ENCODE measurements at regions not wholly inside any gene's neighbourhood (a gene's known extent, or its start where the extent isn't known, plus 50 kb on each side); places are given as distances from the start of the nearest gene placed in this dataset.

DNA sequence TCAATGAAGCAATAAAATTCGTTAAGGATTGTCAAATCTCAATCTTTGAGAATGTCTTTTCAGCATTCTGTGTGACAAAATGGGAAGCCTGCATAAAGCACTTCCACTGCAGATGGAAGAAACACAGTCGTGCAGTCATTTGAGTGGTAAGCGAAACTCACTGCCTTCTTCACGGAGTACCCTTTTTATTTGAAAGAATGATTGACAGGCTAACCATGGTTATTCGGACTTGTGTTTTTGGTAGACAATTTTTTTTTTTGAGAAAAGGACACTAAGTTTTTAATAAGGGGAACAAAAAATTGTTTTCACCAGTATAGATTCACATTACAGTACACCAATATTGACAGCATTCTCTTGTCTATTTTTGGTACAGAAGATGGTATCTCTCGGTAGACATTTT, 86.9 kb upstream of the MSX1 start:
- DNase-seq, result no peak

DNA sequence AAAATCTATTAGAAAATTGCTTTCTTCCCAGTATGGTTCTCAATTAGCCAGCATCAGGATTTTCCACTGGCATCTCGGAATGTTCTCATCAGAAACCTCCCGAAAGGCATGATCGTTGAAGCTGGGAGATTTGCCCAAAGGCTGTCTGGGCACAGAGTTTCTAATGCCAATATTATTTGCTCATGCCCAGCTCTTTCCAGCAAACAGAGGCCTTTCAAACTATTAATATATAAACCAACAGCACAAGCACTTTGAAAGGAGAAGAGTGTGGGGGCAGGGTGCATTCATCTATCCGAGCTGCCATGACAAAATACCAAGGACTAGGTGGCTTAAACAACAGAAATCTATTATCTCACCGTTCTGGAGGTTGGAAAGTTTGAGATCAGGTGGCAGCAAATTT, 88.3 kb upstream of the MSX1 start:
- DNase-seq, result no peak

DNA sequence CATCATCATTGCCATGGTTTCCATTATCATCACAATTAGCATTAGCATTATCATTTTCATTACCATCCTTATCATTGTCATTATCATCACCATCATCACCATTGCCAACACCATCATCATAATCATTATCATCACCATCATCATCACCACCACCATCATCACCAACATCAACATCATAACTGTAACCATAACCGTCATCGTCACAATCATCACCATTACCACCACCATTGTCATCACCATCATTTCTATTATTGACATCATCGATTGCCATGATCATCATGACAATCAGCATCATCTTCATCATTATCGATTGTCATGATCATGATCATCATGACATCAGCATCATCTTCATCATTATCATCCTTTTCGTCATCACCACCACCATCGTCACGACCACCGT, 88.9 kb upstream of the MSX1 start:
- DNase-seq, result no peak

DNA sequence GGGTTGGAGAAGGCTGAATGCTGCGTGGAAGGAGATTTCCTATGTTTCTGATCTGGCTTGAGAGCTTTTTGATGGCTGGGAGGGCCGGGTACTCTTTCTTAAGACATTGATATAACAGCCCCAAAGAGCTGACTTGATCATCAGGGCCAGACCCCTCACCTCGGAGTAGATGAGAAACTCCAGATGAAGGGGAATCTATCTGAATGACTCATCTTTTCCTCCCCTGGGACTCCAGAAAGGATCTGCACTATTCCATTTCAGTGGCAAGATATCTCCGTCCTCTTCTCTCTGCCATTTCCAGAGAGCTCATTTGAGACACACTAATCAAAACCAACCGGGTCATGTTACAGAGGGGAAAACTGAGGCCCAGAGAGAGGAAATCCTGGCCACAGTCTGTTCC, 92.9 kb upstream of the MSX1 start:
- DNase-seq, result no peak

DNA sequence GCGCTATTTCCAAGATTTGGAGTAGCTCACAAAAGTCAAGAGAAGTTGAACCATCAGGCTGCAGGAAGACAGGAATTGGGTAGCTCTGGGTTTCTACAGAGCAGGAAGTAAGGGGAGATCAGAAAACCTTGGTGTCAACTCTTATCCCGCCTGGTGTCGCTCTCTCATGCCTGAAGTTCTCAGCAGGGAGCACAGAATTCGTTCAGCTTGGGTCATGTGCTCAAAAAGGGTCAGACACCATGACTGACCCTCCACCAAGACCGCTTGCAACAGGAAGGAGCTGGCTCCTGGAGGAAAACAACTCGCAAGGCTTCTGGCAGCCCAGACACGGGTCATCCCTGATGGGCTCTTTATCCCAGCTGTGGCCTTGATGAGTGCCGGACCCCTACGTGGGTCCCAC, 93.7 kb upstream of the MSX1 start:
- DNase-seq, result no peak

DNA sequence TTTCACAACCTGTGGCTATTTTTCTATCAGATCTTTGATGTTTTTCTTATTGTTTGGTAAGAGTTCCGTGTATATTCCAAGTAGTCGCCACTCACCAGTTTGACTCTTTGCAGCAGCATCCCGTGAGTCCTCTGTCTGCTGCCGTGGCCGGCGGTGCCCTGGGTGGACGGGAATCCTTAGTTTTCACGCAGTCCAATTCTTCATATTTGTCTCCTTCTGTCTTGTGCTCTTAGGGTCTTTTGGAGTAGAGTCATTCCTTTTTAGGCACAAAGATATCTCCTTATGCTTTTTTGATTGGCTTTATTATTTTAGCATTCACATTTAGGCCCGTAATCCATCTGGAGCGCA, 94.9 kb upstream of the MSX1 start:
- no peak for DNase-seq

DNA sequence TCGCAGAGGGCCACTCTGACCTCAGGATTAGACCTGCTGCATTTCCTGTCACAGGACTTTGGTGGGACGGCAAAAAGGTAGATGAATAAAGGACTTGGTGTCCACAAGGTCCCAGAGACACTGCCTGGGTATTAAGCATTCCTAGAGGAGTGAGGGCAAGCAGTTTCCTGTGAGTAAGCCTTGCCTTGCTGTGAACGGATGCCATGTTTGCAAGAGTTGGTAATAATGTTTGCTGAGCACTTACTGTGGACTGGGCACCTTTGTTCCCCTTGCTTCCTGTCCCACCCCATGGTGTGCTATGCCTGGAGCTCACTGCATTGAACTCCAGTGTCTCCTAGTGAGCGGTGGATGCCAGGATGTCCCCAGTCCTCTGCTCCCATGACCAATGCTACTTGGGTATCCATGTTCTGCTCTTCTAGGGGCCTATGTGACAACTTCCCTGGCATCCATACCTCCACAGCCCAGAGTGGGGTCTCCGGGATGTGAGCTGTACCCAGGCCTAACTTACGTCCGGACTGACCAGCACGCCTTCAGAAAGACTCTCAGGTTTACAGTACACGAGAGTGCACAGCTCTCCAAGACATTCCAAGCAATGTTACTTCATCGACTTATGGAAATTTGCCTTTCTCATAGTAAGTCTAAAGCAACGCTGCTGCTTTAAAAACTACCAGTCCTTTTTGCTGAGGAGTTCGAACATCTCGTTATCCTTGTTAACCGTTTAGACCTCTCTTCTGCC, 95.5 kb upstream of the MSX1 start:
- DNase-seq, result no peak

DNA sequence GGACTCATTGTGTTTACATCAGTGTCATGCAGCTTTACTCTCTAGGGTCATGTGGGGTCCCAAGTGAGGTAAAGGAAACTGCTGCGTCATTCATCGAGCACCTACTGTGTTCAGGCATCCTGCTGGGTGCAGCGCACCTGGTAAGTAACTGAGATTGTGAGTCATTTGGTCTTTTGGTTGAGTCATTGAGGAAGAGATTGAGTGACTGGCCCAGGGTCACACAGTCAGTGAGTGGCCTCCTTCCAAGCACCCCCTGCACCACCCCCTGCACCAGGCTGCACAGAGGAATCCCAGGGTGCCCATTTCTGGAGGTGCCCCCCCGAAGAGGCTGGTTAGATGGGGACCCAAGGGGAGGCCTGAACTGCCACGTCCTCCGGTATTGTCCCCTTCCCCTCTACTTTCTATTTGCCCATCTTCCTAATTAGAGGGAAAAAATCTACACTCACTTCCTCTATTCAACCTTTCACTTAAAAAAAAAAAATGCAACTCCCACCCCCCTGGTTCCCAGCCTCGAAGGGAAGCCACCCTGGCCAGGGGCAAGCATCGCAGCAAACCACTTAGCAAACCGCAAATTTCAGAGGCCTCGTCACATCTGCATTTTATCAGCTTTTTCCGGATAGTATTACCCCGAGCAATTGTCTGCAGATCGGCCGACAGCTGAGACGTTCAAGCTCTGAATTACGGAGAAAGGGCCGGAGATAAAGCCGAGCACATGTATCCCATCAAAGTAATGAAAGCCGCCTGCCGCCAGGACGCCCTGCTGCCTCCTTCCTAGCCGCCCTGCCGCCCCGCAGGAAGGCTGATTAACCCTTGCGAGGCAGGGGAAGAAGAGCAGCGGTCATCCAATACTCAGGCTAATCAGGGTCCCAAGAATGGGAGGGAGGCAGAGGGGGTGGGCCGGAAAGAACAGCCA, 96.3 kb upstream of the MSX1 start:
- peak; percentile 39 for DNase-seq

DNA sequence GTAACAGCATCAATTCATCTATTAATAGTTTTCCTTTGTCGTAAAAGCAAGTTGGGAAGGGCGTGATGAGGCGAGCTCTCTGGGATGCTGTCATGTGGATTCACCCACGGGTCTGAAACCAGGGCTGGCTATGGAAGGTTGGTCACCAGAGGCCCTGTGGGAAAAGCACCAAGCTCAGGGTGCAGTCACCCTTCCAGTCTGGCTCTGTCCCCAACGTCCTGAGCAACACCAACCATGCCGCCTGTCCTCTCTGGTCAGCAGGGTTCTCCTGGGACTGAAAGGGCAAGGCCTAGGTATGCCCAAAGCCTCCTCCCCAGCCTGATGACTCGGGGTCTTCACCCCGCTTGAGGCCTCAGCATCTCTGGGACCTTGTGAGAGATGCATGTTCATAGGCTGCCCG, 97.2 kb upstream of the MSX1 start:
- DNase-seq, result no peak

DNA sequence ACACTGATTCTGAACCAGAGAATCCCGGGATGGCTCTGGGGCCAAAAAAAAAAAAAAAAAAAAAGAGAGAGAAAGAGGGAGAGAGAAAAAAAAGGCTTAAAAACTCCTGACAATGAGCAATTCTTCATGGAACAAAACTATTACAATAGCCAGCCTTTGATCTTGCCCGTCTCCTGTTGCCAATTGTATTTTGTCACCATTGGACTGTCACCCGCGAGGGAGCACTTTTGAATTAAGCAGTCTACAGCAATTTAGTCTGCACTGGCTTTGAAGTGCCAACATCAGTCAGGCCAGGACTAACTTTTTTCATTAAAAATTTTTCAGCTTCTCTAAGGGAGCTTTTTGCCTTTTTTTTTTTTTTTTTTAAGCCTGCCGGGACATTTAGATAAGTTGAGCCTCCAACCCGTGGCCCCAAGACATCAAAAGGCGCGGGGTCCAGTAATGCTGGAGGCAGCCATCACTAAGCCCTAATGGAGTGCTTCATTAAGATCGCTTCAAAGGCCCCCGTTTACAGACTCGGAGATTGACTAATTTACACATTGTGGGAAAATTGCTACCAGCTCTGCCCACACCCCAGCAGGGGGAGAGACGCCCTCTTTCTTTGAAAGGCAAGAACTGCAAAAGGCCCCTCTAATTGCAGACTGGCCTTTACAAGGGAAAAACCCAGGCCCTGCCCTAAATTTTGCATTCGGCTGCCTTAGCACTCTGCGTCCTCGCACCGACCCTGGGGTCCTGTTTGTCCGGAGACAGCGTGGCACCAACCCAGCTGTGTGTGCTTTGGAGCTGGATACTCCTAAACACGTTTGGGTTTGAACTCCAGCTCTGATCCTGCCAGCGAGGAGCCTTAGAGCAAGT, 98.1 kb upstream of the MSX1 start:
- no peak for DNase-seq

DNA sequence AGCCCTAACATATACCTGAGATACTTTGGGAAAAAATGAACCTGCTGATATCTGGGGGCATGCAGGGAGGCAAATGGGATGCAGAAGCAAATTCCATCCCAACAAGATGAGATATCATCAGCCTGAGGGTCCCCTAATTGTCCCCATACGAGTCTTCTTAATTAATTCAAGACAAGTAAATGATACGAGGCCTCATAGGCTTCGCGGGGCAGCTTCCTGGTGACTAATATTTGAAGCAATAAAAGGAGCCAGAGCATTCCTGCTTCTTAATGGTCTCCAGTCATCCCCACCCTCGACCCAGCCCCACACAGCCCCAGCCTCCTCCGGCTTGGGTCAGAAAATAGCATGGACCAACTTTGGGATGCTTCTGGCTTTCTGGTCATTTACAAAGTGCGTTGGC, 99.6 kb upstream of the MSX1 start:
- DNase-seq, result no peak

DNA sequence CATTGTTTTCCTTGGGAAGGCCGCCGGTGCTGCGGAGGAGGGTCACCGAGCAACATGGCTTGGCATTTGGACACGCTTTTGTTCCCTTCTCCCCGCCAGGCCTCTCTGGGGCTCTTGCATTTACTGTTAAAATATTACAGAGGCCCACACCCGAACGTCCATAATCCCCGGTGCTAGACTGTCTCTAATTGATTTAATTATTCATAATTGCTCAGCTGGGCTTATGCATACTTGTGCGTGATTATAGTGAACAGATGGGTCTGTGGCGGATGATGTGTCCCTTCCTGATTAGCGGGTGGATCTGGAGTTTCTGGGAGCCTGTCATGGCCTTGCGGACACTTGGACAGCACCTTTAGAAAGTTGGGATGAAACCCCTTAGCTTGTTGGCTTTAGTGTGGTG, 100.2 kb upstream of the MSX1 start:
- DNase-seq, result no peak

DNA sequence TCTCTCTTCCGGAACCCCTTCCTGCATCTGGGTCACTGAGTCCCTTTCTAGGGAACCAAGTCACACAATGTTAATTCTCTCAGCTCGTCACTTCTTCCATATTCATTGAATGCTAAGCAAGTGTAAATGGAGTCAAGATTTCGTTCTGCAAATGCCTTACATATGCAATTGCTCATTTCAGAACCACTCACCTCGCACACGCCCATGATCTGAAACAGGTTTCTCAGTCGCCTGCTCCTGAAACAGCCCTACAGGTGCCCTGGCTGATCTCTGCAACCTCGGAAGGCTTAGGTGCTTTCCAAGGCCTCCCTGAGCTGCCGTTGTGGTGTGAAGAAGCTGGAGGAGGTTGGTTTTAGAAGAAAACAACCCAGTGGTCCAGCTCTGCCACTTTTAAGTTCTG, 100.8 kb upstream of the MSX1 start:
- DNase-seq, result no peak

DNA sequence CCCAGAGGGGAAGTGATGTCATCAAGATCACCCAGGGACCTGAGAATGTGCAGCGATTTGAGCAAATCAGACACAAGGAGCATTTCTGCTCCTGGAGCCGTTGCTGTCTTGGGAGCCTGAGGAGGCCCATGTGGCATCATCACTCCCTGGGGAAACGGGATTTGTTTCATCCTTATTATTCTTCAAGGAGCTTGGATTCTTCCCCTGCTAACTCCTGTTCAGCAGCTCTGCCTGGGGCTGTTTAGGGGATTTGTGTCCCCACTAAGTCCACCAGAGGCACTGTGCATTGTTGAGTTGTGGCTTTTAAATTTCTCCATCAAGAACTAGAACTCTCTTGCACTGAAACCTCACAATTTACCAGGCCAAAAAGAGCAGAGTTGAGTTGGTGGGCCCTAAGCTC, 104.2 kb upstream of the MSX1 start:
- DNase-seq, result no peak

DNA sequence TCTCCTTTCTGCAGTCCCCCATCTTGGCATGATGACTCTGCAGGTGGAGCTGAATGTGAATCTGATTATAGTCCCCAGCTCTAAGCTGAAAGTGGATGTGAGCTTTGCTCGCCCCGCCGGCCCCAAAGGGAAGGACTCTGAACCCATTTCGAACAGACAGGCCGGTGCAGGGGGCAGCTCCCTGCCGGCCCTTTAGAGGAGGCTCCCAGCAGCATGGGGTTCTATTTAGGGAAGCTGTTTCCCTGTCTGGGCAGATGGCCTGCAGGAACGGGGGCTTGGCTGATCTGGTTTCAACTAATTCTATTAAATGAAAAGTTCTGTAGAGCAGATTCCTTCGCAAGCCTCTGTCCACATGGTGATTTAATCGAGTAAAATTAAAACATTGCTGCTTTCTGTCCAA, 104.8 kb upstream of the MSX1 start:
- peak; percentile 33 for DNase-seq

DNA sequence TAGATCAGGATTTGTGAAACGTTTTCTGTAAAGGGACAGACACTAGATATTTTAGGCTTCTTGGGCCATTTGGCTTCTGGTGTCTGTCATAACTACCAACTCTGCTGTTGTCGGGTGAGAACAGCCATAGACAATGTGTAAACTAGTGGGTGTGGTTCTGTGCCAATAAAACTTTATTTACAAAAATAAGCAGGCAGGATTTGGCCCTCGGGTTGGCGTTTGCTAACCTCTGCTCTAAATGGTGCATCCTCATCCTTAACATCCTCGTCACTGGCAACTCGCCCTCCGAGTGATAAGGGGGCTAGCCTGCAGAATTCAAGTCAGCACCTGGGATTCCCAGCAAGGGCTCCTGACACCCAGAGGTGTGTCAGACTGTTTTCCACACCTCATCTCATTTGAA, 105.8 kb upstream of the MSX1 start:
- no peak for DNase-seq

DNA sequence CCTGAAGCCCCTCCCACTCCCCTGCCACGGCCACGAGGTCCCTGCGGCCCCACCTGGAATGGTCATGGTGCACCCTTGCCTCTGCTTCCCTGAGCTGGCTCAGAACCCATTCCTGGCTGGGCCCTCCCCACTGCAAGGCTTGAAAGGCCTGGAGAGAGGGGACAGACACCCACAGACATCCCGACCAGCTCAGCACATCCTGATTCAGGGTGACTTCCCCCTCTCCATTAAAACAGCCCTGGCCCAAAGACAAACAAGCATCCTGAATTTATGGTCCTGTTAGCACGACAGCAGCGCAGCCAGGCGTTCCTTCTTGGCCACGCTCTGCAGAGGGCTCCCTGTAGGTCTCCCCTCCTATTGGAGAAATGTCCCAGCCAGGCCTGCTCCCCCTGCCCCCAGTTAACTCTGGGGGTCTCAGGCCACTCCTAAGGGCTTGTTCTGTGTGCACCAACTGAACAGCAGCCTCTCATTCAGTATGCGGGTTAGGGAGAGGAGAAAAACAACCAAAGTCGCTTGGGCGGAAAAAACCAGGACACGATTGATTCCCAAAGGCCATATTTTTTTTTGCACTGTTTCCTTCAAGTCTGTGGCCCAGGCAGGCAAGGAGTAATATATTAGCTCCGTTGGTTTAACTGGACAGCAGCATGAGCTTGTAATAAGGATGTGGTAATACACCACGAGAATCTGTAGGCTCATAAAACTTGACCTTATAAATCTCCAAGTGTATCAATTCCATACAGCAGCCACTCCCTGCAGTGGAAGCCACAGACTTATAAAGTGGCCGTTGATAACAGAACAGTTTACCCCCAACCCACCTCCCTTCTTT, 106.7 kb upstream of the MSX1 start:
- DNase-seq, result no peak

DNA sequence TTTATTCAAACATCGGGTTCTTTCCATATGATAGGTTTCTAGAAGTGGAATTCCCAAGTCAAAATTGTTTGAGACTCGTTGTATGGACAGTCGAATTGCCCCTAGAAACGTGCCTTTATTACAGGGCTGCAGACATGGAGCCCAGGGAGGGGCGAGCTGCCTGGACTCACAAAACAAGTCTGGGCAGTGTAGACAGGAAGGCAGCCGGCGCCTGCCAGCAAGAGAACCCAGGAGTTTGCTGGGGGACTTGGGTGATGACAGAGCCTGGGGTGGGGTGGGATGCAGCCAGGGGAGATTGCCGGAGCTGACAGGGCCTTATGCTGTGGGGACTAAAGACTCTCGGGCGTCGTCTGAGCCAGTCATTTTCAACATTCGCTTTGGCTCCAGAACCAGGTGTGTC, 107.4 kb upstream of the MSX1 start:
- DNase-seq, result no peak

DNA sequence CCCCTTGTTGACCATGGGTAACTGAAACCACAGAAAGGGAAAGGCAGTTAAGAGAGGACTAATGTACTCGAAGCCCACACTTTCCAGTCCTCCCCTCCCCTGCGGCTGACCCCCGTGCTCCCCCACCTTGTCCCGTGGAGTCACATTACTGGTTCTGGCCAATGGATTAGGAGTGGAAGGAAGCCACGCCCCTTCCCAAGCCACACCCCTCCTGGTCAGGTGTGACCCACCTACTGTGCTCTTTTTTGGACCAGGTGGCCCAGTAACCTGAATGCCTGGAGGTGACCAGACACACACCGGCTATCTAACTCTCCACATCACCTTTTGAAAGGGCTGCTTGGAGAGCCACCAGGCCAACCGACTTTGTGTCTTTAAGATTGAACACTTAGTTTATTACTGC, 109.3 kb upstream of the MSX1 start:
- no peak for DNase-seq

DNA sequence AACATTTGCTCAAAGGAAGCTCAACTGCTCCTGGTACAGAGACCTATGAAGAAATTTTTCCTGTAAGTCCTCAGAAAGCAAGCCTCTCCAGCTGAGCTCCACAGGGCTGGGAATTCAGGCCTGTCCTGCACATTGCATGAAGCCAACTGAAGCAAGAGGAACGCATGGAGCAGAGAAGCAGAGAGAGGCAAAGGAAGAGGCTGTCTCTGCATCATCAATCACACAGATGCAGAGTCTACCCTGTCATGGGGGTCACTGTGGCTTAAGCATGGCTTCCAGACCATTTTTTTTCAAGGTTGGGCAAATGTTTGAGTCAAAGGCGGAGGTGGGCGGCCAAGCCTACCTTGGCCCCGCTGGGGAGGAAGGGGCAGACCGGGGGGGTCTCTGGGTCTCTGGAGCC, 110.3 kb upstream of the MSX1 start:
- DNase-seq, result no peak

DNA sequence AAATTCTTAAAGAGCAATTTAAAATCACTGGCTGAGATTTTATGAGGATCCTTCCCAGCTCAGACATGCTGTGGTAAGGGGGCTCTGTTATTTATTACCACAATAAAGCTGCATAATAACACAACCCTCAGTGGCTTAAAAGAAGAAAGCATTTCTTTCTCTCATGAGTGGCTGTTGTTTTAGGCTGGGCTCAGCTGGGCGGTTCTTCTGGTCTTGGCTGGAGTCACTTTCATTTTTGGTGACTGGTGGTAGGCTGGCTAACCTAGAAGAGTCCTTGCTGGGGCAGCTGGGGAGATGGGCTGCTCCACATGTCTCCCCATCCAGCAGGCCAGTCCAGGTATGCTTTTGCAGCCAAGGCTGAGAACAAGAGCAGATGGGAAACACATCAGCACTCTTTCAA, 113.0 kb upstream of the MSX1 start:
- DNase-seq, result no peak

DNA sequence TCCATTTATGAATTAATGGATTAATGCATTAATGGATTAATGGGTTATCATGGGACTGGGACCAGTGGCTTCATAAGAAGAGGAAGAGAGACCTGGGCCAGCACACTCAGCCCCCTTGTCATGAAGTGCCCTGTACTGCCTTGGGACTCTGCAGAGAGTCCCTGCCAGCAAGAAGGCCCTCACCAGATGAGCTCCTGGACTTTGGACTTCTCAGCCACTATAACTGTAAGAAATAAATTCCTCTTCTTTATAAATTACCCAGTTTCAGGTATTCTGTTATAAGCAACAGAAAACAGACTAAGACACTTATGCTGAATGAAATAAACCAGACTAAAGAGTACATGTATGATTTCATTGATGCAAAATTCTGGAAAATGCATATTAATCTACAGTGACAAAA, 119.4 kb upstream of the MSX1 start:
- DNase-seq, result no peak

Measured in skin of body (tissue), 1 donor.